ENCODE measurements at regions not wholly inside any gene's neighbourhood (a gene's known extent, or its start where the extent isn't known, plus 50 kb on each side); places are given as distances from the start of the nearest gene placed in this dataset.

DNA sequence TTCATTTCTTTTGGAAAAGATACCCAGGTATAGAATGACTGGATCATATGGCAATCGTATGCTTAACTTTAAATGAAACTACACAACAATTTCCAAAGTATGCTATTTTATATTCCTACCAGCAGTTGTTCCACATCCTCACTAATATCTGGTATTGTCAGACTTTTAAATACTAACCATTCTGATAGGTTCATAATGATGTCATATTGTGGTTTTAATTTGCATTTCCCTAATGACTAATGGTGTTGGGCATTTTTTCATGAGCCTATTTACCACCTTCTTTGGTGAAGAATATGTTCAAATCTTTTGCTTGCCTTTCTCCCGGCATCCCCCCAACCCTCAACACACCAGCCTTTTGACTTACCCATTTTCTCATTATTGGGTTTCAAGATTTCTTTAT lies 96.2 kb upstream of the HMGN3 start:
- no peak for DNase-seq (ENCODE audit: low read depth)
- no peak overlapping the region for H3K4me3 ChIP-seq (ENCODE audit: low read depth, low read length)
- TF ChIP-seq, protein P1, sequence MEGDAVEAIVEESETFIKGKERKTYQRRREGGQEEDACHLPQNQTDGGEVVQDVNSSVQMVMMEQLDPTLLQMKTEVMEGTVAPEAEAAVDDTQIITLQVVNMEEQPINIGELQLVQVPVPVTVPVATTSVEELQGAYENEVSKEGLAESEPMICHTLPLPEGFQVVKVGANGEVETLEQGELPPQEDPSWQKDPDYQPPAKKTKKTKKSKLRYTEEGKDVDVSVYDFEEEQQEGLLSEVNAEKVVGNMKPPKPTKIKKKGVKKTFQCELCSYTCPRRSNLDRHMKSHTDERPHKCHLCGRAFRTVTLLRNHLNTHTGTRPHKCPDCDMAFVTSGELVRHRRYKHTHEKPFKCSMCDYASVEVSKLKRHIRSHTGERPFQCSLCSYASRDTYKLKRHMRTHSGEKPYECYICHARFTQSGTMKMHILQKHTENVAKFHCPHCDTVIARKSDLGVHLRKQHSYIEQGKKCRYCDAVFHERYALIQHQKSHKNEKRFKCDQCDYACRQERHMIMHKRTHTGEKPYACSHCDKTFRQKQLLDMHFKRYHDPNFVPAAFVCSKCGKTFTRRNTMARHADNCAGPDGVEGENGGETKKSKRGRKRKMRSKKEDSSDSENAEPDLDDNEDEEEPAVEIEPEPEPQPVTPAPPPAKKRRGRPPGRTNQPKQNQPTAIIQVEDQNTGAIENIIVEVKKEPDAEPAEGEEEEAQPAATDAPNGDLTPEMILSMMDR (conservative IDR thresholded peaks at IDR 0.05; ENCODE audit: low read depth, low read length) = no peak

DNA sequence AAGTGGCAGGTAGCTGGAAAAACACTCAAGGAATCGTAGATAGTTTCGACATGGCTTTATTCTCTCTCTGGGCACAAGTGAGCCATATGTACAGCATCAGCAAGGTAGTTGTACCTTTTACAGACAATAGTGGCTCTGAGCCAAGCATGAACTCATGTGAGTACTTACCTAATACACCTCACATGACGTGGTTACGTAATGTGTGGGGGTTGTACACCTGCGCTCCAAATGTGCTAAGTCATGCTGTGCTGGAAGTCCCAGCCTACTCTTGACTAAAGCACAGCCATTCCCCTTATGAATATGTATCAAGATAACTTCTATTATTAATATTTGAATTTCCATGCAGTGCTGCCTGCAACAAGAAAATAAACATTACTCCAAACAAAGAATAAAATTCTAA lies 78.8 kb upstream of the HMGN3 start:
- peak; percentile 48 for DNase-seq (ENCODE audit: low read depth)
- no peak overlapping the region for H3K4me3 ChIP-seq (ENCODE audit: low read depth, low read length)

DNA sequence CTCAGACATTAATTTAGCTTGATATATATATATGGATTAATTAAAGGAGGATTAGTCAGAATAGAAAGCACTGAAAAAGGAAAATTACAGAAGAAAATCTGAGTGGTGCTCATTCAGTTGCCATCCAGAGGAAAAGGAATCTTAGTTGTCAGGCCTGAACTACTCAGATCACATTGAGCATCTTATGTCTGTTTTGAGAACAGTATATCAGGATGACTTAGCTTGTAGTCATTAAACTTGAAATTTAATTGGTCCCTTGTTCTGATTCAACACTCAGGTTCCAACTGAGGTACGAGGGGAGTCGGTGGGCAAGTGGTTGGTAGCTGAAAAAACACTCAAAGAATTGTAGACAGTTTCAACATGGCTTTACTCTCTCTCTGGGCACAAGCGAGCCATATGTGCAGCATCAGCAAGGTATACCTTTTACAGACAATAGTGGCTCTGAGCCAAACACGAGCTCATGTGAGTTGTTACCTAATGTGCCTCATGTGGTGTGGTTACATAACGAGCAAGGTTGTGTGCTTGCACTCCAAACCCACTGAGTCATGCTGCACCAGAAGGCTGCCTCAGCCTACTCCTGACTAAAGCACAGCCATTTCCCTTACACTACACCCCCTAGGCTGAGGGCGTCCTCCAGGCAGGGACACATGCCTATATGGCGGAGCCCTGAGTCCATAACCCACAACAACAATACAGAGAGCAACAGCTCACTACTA lies 73.0 kb upstream of the HMGN3 start:
- peak; percentile 49 for DNase-seq (ENCODE audit: low read depth)

More for the DNA sequence above, 78.8 kb upstream of the HMGN3 start:
- TF ChIP-seq, protein P1 (conservative IDR thresholded peaks at IDR 0.05; ENCODE audit: low read depth, low read length) = no peak

DNA sequence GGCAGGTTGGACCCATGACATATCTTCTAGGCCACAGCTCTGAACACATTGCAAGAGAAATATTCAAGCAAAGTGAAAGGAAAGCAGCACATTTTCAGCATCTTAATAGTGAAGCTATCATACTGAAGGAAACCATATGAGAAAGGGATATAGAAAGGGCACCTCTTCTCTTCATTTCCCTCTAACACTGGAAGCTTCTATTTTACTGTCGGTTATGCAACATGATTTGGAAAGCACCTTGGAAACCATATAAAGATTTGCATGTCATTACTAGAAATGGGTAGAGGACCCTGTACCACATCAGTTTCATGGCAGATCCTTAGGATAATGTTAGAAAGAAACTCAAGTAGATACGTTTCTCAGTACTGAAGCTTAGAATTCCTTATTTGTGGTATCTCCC lies 70.5 kb upstream of the HMGN3 start:
- no peak overlapping the region for H3K4me3 ChIP-seq (ENCODE audit: low read depth, low read length)
- DNase-seq (ENCODE audit: low read depth) = no peak
- TF ChIP-seq, protein P1 (conservative IDR thresholded peaks at IDR 0.05; ENCODE audit: low read depth, low read length) = no peak

More for the DNA sequence above, 73.0 kb upstream of the HMGN3 start:
- H3K4me3 ChIP-seq (ENCODE audit: low read depth, low read length) = no peak overlapping the region
- TF ChIP-seq, protein P1 (conservative IDR thresholded peaks at IDR 0.05; ENCODE audit: low read depth, low read length) = no peak

DNA sequence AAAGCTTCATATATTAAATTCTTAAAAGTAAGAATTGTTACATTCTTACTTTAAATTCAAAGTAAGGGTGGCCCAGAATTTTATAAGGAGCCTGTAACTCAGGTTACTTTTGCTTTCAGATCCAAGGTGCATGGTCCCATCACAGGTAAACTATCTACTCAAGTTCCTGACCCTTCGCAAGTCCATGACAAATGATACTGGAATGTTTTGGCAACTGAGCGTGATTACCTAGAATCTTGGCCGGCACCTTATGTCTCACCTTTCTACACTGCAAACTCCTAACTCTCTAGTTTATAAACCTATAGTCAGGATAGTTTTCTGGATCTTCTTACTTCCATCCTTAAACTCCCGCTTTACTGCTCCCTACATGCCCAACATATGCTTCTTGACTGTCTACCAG lies 67.9 kb upstream of the HMGN3 start:
- no peak for DNase-seq (ENCODE audit: low read depth)
- H3K4me3 ChIP-seq (ENCODE audit: low read depth, low read length) = no peak overlapping the region
- TF ChIP-seq, protein P1 (conservative IDR thresholded peaks at IDR 0.05; ENCODE audit: low read depth, low read length) = no peak

DNA sequence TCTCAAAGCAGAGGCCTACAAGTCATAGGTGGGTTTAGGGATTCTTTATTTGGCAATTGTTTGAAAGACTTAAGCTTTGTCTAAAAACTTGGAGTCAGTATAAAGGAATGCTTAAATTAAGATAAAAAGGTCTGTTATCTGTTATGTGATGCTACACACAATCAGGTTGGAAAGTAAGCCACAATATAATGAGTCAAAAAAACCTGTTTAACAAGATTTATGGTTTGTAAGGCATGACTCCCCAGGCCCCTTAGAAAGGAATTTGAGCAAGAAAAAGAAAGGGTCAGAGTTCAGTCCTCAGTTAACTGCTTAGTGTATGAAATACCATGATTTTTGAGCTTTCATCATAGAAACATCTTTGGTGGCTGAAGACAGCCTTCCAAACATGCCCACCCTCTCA lies 66.8 kb upstream of the HMGN3 start:
- DNase-seq (ENCODE audit: low read depth) = no peak
- TF ChIP-seq, protein P1 (conservative IDR thresholded peaks at IDR 0.05; ENCODE audit: low read depth, low read length) = no peak
- no peak overlapping the region for H3K4me3 ChIP-seq (ENCODE audit: low read depth, low read length)

DNA sequence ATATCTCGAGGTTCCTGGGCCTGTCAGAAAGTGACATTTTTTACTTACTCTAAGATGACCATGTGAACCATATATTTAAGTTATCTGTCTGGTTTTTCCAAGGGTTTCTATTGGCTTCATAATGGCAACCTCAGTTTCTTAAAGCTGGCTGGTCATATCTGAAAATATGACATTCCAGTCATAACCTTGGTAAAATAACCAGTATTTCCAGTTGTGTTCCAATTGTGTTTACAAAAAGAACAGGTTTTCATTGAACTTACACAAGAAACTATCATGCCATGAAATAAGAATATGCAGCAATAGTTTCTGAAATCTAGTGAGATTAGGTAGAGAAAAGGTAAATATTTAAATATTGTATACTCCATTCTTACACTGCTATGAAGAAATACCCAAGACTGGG lies 61.7 kb upstream of the HMGN3 start:
- no peak for DNase-seq (ENCODE audit: low read depth)
- no peak overlapping the region for H3K4me3 ChIP-seq (ENCODE audit: low read depth, low read length)
- TF ChIP-seq, protein P1 (conservative IDR thresholded peaks at IDR 0.05; ENCODE audit: low read depth, low read length) = no peak
